ENCODE measurements at regions not wholly inside any gene's neighbourhood (a gene's known extent, or its start where the extent isn't known, plus 50 kb on each side); places are given as distances from the start of the nearest gene placed in this dataset.

- Mint-ChIP-seq H3K9me3 (no peaks in the 10 kb centered on the region), H3K27me3 (ENCODE audit: insufficient read depth, low read depth, poor library complexity) (peaks cover 3% of the 10 kb centered on the region), H3K27ac (no peak overlapping the region), H3K4me1 (peaks cover 8% of the 10 kb centered on the region), H3K36me3 (ENCODE audit: low read depth) (no peaks in the 10 kb centered on the region), H3K4me3 (no peak overlapping the region)
- H4K20me1 ChIP-seq (replicated peaks; ENCODE audit: insufficient read depth): no peaks in the 10 kb centered on the region
- H2AFZ ChIP-seq: no peak overlapping the region
- DNase-seq (ENCODE audit: low spot score) (no peak), ATAC-seq (no peak)
- H3K27me3 ChIP-seq (ENCODE audit: insufficient read depth): no peaks in the 10 kb centered on the region
- H3K4me3 ChIP-seq: no peak overlapping the region
- no peaks in the 10 kb centered on the region for H3K36me3 ChIP-seq (ENCODE audit: insufficient read depth)
- no peak for TF ChIP-seq ZNF331 (CRISPR knock-in tag; IDR thresholded peaks at IDR 0.05; ENCODE audit: low read depth)
- TF ChIP-seq, protein P1, sequence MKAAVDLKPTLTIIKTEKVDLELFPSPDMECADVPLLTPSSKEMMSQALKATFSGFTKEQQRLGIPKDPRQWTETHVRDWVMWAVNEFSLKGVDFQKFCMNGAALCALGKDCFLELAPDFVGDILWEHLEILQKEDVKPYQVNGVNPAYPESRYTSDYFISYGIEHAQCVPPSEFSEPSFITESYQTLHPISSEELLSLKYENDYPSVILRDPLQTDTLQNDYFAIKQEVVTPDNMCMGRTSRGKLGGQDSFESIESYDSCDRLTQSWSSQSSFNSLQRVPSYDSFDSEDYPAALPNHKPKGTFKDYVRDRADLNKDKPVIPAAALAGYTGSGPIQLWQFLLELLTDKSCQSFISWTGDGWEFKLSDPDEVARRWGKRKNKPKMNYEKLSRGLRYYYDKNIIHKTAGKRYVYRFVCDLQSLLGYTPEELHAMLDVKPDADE (IDR thresholded peaks at IDR 0.05): no peak
- TF ChIP-seq ZNF114 (CRISPR knock-in tag; IDR thresholded peaks at IDR 0.05): no peak
- no peak for TF ChIP-seq EZH2phosphoT487 (IDR thresholded peaks at IDR 0.05; ENCODE audit: unreplicated experiment)
- TF ChIP-seq STAT1 (IDR thresholded peaks at IDR 0.05; ENCODE audit: unreplicated experiment): no peak
- TF ChIP-seq, protein P2, sequence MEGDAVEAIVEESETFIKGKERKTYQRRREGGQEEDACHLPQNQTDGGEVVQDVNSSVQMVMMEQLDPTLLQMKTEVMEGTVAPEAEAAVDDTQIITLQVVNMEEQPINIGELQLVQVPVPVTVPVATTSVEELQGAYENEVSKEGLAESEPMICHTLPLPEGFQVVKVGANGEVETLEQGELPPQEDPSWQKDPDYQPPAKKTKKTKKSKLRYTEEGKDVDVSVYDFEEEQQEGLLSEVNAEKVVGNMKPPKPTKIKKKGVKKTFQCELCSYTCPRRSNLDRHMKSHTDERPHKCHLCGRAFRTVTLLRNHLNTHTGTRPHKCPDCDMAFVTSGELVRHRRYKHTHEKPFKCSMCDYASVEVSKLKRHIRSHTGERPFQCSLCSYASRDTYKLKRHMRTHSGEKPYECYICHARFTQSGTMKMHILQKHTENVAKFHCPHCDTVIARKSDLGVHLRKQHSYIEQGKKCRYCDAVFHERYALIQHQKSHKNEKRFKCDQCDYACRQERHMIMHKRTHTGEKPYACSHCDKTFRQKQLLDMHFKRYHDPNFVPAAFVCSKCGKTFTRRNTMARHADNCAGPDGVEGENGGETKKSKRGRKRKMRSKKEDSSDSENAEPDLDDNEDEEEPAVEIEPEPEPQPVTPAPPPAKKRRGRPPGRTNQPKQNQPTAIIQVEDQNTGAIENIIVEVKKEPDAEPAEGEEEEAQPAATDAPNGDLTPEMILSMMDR (conservative IDR thresholded peaks at IDR 0.05; ENCODE audit: low read depth in 2 of 2): no peak
- no peak for TF ChIP-seq JUNB (IDR thresholded peaks at IDR 0.05; ENCODE audit: unreplicated experiment)
- no peak for TF ChIP-seq EZH2 (IDR thresholded peaks at IDR 0.05; ENCODE audit: low read depth, unreplicated experiment)
- TF ChIP-seq, protein P3, sequence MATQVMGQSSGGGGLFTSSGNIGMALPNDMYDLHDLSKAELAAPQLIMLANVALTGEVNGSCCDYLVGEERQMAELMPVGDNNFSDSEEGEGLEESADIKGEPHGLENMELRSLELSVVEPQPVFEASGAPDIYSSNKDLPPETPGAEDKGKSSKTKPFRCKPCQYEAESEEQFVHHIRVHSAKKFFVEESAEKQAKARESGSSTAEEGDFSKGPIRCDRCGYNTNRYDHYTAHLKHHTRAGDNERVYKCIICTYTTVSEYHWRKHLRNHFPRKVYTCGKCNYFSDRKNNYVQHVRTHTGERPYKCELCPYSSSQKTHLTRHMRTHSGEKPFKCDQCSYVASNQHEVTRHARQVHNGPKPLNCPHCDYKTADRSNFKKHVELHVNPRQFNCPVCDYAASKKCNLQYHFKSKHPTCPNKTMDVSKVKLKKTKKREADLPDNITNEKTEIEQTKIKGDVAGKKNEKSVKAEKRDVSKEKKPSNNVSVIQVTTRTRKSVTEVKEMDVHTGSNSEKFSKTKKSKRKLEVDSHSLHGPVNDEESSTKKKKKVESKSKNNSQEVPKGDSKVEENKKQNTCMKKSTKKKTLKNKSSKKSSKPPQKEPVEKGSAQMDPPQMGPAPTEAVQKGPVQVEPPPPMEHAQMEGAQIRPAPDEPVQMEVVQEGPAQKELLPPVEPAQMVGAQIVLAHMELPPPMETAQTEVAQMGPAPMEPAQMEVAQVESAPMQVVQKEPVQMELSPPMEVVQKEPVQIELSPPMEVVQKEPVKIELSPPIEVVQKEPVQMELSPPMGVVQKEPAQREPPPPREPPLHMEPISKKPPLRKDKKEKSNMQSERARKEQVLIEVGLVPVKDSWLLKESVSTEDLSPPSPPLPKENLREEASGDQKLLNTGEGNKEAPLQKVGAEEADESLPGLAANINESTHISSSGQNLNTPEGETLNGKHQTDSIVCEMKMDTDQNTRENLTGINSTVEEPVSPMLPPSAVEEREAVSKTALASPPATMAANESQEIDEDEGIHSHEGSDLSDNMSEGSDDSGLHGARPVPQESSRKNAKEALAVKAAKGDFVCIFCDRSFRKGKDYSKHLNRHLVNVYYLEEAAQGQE (IDR thresholded peaks at IDR 0.05; ENCODE audit: unreplicated experiment): no peak
- TF ChIP-seq POLR2AphosphoS5 (IDR thresholded peaks at IDR 0.05; ENCODE audit: low read depth): no peak
- no peak for TF ChIP-seq NANOG (IDR thresholded peaks at IDR 0.05; ENCODE audit: borderline replicate concordance)
- no peak for TF ChIP-seq CREB1 (CRISPR knock-in tag; IDR thresholded peaks at IDR 0.05; ENCODE audit: low read depth)
- TF ChIP-seq, protein P4, sequence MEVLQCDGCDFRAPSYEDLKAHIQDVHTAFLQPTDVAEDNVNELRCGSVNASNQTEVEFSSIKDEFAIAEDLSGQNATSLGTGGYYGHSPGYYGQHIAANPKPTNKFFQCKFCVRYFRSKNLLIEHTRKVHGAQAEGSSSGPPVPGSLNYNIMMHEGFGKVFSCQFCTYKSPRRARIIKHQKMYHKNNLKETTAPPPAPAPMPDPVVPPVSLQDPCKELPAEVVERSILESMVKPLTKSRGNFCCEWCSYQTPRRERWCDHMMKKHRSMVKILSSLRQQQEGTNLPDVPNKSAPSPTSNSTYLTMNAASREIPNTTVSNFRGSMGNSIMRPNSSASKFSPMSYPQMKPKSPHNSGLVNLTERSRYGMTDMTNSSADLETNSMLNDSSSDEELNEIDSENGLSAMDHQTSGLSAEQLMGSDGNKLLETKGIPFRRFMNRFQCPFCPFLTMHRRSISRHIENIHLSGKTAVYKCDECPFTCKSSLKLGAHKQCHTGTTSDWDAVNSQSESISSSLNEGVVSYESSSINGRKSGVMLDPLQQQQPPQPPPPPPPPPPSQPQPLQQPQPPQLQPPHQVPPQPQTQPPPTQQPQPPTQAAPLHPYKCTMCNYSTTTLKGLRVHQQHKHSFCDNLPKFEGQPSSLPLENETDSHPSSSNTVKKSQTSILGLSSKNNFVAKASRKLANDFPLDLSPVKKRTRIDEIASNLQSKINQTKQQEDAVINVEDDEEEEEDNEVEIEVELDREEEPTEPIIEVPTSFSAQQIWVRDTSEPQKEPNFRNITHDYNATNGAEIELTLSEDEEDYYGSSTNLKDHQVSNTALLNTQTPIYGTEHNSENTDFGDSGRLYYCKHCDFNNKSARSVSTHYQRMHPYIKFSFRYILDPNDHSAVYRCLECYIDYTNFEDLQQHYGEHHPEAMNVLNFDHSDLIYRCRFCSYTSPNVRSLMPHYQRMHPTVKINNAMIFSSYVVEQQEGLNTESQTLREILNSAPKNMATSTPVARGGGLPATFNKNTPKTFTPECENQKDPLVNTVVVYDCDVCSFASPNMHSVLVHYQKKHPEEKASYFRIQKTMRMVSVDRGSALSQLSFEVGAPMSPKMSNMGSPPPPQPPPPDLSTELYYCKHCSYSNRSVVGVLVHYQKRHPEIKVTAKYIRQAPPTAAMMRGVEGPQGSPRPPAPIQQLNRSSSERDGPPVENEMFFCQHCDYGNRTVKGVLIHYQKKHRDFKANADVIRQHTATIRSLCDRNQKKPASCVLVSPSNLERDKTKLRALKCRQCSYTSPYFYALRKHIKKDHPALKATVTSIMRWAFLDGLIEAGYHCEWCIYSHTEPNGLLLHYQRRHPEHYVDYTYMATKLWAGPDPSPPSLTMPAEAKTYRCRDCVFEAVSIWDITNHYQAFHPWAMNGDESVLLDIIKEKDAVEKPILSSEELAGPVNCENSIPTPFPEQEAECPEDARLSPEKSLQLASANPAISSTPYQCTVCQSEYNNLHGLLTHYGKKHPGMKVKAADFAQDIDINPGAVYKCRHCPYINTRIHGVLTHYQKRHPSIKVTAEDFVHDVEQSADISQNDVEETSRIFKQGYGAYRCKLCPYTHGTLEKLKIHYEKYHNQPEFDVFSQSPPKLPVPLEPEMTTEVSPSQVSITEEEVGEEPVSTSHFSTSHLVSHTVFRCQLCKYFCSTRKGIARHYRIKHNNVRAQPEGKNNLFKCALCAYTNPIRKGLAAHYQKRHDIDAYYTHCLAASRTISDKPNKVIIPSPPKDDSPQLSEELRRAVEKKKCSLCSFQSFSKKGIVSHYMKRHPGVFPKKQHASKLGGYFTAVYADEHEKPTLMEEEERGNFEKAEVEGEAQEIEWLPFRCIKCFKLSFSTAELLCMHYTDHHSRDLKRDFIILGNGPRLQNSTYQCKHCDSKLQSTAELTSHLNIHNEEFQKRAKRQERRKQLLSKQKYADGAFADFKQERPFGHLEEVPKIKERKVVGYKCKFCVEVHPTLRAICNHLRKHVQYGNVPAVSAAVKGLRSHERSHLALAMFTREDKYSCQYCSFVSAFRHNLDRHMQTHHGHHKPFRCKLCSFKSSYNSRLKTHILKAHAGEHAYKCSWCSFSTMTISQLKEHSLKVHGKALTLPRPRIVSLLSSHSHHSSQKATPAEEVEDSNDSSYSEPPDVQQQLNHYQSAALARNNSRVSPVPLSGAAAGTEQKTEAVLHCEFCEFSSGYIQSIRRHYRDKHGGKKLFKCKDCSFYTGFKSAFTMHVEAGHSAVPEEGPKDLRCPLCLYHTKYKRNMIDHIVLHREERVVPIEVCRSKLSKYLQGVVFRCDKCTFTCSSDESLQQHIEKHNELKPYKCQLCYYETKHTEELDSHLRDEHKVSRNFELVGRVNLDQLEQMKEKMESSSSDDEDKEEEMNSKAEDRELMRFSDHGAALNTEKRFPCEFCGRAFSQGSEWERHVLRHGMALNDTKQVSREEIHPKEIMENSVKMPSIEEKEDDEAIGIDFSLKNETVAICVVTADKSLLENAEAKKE (CRISPR knock-in tag; IDR thresholded peaks at IDR 0.05): no peak
- H3K27ac ChIP-seq (ENCODE audit: low read depth): no peak overlapping the region
- no peaks in the 10 kb centered on the region for H3K9me2 ChIP-seq (ENCODE audit: insufficient read depth)
- H3K4me2 ChIP-seq: no peak overlapping the region
- no peaks in the 10 kb centered on the region for H3F3A ChIP-seq (replicated peaks; ENCODE audit: low read depth)
- H3K4me1 ChIP-seq (ENCODE audit: insufficient read depth): no peaks in the 10 kb centered on the region
- H3K79me2 ChIP-seq (replicated peaks; ENCODE audit: insufficient read depth): no peaks in the 10 kb centered on the region
Observed at GRCh38 chr17:36672403-36672918, 71.1 kb downstream of the MRM1 start.

All from GM23338 (cell line).